Rectal smooth muscle tissue (tissue), 1 donor: ENCODE measurements at regions not wholly inside any gene's neighbourhood (a gene's known extent, or its start where the extent isn't known, plus 50 kb on each side); places are given as distances from the start of the nearest gene placed in this dataset.

Experiments used
- H3K27ac ChIP-seq: one replicate; pipeline ENCODE4 v1.7.0; 2013; ENCODE audit warnings: low read depth, low read length, inconsistent platforms
- H3K27me3 ChIP-seq: one replicate; pipeline ENCODE4 v1.7.0; 2013; ENCODE audit warnings: low read length; ENCODE audit not compliant: control insufficient read depth, insufficient read depth
- H3K36me3 ChIP-seq: one replicate; pipeline ENCODE4 v1.7.0; 2013; ENCODE audit warnings: low read length; ENCODE audit not compliant: control insufficient read depth, insufficient read depth
- H3K4me1 ChIP-seq: one replicate; pipeline ENCODE4 v1.7.0; 2013; ENCODE audit warnings: low read length; ENCODE audit not compliant: control insufficient read depth, insufficient read depth
- H3K4me3 ChIP-seq: one replicate; pipeline ENCODE4 v1.7.0; 2013; ENCODE audit warnings: low read length
- H3K9ac ChIP-seq: one replicate; pipeline ENCODE4 v1.7.0; 2013; ENCODE audit warnings: low read length

DNA sequence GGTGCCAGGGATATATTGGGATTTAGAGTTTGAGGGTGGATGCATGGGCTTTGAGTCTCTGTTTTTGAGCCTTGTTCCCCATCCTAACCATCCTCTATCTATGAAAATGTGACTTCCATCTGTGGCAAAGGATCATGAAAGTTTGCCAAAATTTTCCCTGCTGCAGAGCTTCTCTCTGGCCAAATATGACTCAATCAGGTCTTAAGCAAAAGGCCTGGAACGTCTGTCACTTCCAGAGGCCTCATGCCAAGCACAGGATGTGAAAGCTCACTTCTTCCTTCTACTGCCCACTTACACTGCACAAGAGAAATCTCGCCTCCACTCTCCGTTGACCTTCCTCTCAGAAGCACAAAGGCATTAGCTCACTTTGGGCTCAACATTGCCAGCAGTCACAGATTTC lies 696.9 kb upstream of the NRP1 start:
- no peaks in the 10 kb centered on the region for H3K36me3 ChIP-seq
- no peaks in the 10 kb centered on the region for H3K27me3 ChIP-seq
- H3K4me1 ChIP-seq, result no peaks in the 10 kb centered on the region
- H3K9ac ChIP-seq, result no peak overlapping the region
- H3K4me3 ChIP-seq, result no peak overlapping the region
- H3K27ac ChIP-seq, result no peak overlapping the region

DNA sequence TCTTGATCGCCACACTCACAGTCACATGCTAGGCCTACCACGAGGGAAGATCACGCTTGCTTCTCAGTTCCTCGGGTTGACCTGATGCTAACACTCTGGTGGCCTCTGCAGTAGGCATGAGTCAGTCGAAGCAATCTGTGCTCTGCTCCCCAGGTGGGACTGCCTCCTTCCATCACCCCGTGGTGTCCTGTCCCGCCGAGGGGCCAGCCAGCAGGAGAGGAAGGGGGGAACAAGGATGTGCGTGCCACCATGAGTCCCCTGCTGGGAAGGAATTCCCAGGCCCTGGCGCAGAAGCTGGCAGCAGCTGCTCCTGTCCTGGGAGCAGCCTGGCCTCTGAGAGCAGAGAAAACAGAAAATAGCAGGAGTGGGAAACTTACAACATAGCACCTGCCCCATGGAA lies 695.0 kb upstream of the NRP1 start:
- Histone ChIP-seq H3K36me3 (no peaks in the 10 kb centered on the region), H3K9ac (no peak overlapping the region), H3K27ac (no peak overlapping the region), H3K27me3 (no peaks in the 10 kb centered on the region), H3K4me1 (no peaks in the 10 kb centered on the region), H3K4me3 (no peak overlapping the region)

DNA sequence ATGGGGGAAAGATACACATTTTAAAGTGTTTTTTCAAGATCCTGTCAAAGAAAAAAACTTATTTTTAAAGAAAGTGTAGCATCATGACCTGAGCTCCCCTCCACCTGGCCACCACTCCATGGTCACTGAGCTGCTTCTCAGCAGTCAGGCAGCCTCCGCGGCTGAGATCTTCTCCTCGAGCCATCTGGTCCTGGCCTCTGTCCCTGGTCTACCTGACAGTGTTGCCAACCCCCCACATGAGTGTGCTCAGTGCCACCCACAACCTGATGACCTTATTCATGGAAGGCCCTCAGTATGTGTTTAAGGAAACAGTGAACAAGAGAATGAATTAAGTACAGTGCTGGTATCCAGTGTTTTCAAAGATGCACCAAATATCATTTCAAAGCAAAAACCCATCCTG lies 694.5 kb upstream of the NRP1 start:
- H3K36me3 ChIP-seq, result no peaks in the 10 kb centered on the region
- H3K4me1 ChIP-seq, result no peaks in the 10 kb centered on the region
- no peak overlapping the region for H3K4me3 ChIP-seq
- no peak overlapping the region for H3K27ac ChIP-seq
- no peak overlapping the region for H3K9ac ChIP-seq
- H3K27me3 ChIP-seq, result no peaks in the 10 kb centered on the region

DNA sequence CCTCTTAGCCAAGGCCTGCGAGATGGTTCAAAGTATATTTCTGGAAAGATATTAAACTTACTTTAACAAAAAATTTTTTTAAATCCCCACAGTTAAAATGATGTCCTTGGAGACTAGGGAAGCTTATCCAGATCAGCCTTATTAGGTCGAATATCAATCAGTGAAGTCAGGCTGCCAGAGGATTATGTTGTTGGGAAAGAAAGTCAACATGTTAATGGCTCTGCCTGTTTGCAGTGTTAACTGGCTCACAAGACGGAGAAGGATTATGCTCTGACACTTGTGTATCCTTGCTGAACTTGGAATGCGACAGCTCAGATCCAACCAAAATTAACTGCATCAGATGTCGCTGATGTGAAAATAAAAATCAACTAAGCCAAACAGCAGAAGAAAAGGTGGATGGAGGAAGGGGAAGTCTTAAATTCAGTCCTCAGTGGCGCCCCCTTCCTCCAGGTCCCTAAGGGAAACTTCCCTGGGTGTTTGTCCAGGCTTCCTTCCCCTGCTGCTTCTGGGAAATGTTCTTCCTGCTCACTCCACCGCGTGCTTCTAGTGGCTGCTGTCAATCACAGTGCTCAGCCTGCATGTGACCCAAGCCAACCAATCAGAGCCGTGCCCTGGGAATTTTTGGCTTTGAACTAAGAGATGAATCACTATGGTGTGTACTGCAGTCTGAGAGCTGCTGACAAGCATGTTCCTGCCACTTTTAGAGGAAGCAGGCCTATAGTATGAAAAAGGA lies 690.4 kb upstream of the NRP1 start:
- H3K36me3 ChIP-seq, result no peaks in the 10 kb centered on the region
- no peaks in the 10 kb centered on the region for H3K27me3 ChIP-seq
- no peaks in the 10 kb centered on the region for H3K4me1 ChIP-seq
- H3K27ac ChIP-seq, result no peak overlapping the region
- no peak overlapping the region for H3K9ac ChIP-seq
- no peak overlapping the region for H3K4me3 ChIP-seq

DNA sequence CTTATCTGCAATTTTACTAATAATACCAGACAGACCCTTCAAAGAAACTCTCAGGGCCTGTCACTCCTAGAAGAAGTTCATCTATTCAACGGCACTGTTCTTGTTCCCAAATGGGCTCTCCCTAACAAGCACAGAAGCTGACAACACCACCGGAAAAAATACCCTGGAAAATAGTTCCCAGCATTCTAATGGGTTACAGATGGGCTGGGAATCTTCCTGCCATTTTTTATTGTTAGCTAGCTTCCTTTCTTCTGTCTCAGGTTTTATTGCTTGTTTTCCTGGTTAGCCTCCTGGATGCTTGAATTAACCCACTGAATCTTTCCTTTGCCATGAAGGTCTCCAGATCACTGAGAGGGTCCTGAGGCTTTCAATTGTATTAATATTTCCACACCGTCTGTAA lies 689.8 kb upstream of the NRP1 start:
- no peak overlapping the region for H3K27ac ChIP-seq
- H3K4me3 ChIP-seq, result no peak overlapping the region
- H3K27me3 ChIP-seq, result no peaks in the 10 kb centered on the region
- no peak overlapping the region for H3K9ac ChIP-seq
- H3K4me1 ChIP-seq, result no peaks in the 10 kb centered on the region
- no peaks in the 10 kb centered on the region for H3K36me3 ChIP-seq

DNA sequence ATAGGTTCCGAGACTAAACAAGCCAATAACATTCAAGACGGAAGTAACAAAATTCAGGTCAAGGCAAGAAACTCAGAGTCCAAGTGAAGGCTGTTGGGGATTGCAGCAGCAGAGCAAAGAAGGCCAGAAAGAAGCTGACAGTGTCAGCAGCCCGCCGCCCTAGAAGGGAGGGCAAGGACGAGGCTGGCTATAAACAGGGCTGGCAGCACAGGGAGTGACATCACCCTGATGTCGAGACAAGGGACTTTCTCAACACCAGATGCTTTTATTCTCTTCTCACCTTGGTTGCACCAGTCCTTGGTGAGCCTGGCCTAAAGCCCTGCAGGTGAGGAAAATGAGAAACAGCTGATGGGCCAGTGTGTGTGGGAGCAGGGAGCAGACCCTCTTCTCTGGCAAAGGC lies 687.7 kb upstream of the NRP1 start:
- no peak overlapping the region for H3K27ac ChIP-seq
- H3K4me1 ChIP-seq, result no peaks in the 10 kb centered on the region
- no peak overlapping the region for H3K9ac ChIP-seq
- no peak overlapping the region for H3K4me3 ChIP-seq
- no peaks in the 10 kb centered on the region for H3K27me3 ChIP-seq
- H3K36me3 ChIP-seq, result no peaks in the 10 kb centered on the region

DNA sequence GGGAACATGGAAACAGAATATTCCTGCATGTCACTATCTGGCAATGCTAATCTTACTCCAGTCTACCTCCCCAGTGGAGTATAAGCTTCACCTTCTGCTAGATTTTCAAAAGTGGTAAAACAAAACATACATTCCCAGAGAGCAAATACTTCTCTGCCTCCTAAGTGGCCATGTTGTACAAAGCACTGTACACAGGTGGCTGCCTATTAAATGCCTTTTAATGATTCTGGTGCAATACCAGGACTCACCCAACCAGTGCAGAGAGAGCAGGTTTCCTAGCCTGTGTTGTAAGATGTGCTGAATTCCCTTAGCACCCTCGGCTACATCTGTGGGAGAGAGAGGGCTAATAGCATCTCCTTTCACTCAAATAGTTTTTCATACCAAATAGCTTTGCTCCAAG lies 684.3 kb upstream of the NRP1 start:
- no peak overlapping the region for H3K9ac ChIP-seq
- no peaks in the 10 kb centered on the region for H3K27me3 ChIP-seq
- no peak overlapping the region for H3K27ac ChIP-seq
- H3K4me1 ChIP-seq, result no peaks in the 10 kb centered on the region
- no peak overlapping the region for H3K4me3 ChIP-seq
- H3K36me3 ChIP-seq, result no peaks in the 10 kb centered on the region

DNA sequence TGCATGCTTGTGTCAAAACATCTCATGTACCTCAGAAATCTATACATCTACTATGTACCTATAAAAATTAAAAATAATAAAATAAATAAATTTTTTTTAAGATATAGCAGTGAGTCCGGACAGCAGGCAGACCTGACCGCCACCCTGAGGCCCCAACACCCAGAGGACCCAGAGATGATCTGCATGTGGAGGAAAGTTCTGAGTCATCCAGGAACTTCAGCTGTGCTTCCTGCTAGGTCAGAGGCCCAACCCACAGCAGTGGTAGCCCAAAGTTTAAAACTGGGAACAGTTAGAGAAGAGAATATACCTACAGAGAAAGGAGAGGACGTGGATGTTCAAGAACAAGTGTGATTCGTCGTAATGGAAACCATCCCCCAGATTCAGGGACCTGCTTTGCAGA lies 683.7 kb upstream of the NRP1 start:
- Histone ChIP-seq H3K36me3 (no peaks in the 10 kb centered on the region), H3K27ac (no peak overlapping the region), H3K9ac (no peak overlapping the region), H3K27me3 (no peaks in the 10 kb centered on the region), H3K4me1 (no peaks in the 10 kb centered on the region), H3K4me3 (no peak overlapping the region)

DNA sequence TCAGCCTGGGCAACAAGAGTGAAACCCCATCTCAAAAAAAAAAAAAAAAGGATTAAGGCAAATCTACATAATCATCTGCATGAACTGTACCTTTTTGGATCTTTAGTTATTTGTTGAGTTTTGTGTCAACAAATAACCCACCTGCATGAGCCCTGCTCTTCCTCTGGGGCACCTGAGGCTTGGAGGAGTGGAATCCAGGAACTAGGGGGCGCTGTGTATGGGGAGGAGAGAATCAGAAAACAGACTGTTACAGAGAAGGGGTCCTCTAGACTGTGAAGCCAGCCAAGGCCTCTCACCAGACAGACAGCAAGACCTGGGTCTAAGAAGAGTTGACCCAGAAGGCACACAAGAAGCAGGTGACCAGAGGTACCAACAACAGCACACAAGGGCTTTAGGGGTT lies 682.8 kb upstream of the NRP1 start:
- H3K4me1 ChIP-seq, result no peaks in the 10 kb centered on the region
- H3K9ac ChIP-seq, result no peak overlapping the region
- no peaks in the 10 kb centered on the region for H3K27me3 ChIP-seq
- no peak overlapping the region for H3K4me3 ChIP-seq
- H3K27ac ChIP-seq, result no peak overlapping the region
- no peaks in the 10 kb centered on the region for H3K36me3 ChIP-seq

DNA sequence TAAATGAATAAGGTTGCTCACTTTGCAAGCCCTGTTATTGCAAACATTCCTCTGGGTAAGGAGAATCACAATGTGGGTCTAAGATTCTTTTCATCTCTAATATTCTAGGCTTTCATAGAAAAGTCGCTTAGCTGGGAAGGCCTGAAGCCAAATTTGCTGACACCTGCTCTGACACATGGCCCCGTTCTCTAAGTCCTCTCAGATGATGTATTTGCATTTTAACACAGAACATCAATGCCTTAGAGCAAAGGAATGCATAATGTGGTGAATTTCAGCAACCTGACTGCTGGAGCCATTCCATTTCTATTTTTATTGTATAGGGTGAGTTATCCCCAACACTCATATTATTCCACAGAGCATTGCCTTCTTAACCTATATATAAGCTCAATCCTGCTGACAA lies 682.1 kb upstream of the NRP1 start:
- no peak overlapping the region for H3K27ac ChIP-seq
- no peak overlapping the region for H3K4me3 ChIP-seq
- H3K36me3 ChIP-seq, result no peaks in the 10 kb centered on the region

DNA sequence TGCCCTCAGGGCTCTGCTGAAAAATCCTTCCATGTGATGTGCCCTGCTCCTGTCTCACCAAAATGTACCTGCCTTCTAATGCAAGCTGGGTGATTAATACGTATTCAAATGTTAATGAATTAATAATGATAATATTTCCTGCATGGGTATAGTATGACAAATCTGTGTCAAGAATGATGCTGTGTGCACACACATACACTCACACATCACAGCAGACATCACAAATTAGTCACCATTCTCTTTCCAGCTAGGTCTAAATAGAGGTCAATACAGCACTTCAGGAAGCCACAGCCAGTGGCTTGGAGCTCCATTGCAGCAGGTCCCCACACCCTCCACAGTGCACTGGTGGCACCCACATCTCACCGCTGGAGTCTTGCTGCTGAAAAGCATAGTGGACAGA lies 681.2 kb upstream of the NRP1 start:
- no peak overlapping the region for H3K9ac ChIP-seq
- H3K4me1 ChIP-seq, result no peaks in the 10 kb centered on the region
- H3K27ac ChIP-seq, result no peak overlapping the region
- H3K4me3 ChIP-seq, result no peak overlapping the region
- H3K27me3 ChIP-seq, result no peaks in the 10 kb centered on the region
- no peaks in the 10 kb centered on the region for H3K36me3 ChIP-seq

More for the DNA sequence above, 682.1 kb upstream of the NRP1 start:
- Histone ChIP-seq H3K27me3 (no peaks in the 10 kb centered on the region), H3K4me1 (no peaks in the 10 kb centered on the region), H3K9ac (no peak overlapping the region)

DNA sequence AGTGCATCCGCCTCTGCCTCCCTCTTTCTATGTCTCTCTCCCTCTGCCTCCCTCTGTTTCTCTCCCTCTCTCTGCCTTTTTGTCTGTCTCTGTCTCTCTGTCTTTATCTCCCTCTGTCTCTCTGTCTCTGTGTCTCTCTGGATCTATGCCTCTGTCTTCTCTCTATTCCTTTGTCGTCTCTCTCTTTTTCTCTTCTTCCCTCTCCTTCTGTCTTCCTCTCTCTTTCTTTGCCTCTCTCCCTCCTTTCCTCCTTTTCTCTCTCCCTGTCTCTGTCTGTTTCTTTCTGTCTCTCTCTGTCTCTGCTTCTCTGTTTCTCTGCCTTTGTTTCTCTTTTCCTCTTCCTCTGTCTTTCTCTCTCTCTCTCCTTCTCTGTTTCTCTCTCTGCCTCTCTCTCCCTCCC lies 678.8 kb upstream of the NRP1 start:
- Histone ChIP-seq H3K9ac (no peak overlapping the region), H3K36me3 (no peaks in the 10 kb centered on the region), H3K4me3 (no peak overlapping the region), H3K27me3 (no peaks in the 10 kb centered on the region), H3K27ac (no peak overlapping the region), H3K4me1 (no peaks in the 10 kb centered on the region)

DNA sequence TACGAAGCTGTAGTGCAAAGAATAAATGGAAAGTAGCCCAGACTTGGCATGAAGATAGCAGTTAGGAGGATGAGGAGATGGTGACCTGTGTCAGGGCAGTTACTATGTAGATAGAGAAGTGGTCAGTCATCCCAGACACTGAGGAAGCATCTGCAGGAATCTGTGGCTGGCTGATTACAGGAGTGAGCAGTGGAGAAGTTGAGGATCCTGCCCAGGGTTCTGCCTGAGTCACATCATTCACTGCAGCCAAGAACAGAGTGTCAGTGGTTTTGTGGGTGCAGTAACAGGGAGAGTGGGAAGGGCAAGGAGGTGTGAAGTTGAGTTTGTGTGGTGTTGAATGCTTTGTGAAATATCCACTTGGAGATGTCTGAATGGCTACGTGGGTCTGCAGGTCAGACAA lies 676.4 kb upstream of the NRP1 start:
- Histone ChIP-seq H3K4me3 (no peak overlapping the region), H3K36me3 (no peaks in the 10 kb centered on the region), H3K27me3 (no peaks in the 10 kb centered on the region), H3K27ac (no peak overlapping the region), H3K9ac (no peak overlapping the region), H3K4me1 (no peaks in the 10 kb centered on the region)
